Smooth muscle cell (in vitro differentiated cells): ENCODE measurements at regions not wholly inside any gene's neighbourhood (a gene's known extent, or its start where the extent isn't known, plus 50 kb on each side); places are given as distances from the start of the nearest gene placed in this dataset.

Experiments
- DNase-seq: peaks from one replicate; lab custom pipeline; 2025; ENCODE audit not compliant: unreplicated experiment; lab: John Stamatoyannopoulos, UW
- H2AFZ ChIP-seq: fragments of 200-600 bp; sonication (generic); 2 replicates; pipeline ENCODE4 v1.6.0; 2016; ENCODE audit warnings: antibody characterized with exemption, low read depth, mild to moderate bottlenecking
- H3F3A ChIP-seq: fragments of 200-600 bp; sonication (generic); 2 replicates; pipeline ENCODE4 v1.6.0; 2017; ENCODE audit warnings: antibody characterized with exemption, low read depth
- H3K27ac ChIP-seq: fragments of 200-600 bp; sonication (generic); 2 replicates; pipeline ENCODE4 v1.5.1; 2016; ENCODE audit warnings: low read depth, mild to moderate bottlenecking
- H3K27me3 ChIP-seq: fragments of 200-600 bp; sonication (generic); 2 replicates; pipeline ENCODE4 v1.6.1; 2016; ENCODE audit warnings: low read depth, mild to moderate bottlenecking
- H3K36me3 ChIP-seq: fragments of 200-600 bp; sonication (generic); 2 replicates; pipeline ENCODE4 v1.5.1; 2016; ENCODE audit warnings: low read depth
- H3K4me1 ChIP-seq: fragments of 200-600 bp; sonication (generic); 2 replicates; pipeline ENCODE4 v1.5.1; 2016; ENCODE audit warnings: low read depth
- H3K4me2 ChIP-seq: fragments of 200-600 bp; sonication (generic); 2 replicates; pipeline ENCODE4 v1.6.0; 2016; ENCODE audit warnings: mild to moderate bottlenecking
- H3K4me3 ChIP-seq: fragments of 200-600 bp; sonication (generic); 2 replicates; pipeline ENCODE4 v1.5.1; 2016; ENCODE audit warnings: mild to moderate bottlenecking
- H3K79me2 ChIP-seq: fragments of 200-600 bp; sonication (generic); 2 replicates; pipeline ENCODE4 v1.6.0; 2016; ENCODE audit warnings: low read depth, mild to moderate bottlenecking
- H3K9ac ChIP-seq: fragments of 200-600 bp; sonication (generic); 2 replicates; pipeline ENCODE4 v1.6.0; 2016; ENCODE audit warnings: low read depth
- H3K9me3 ChIP-seq: fragments of 200-600 bp; sonication (generic); replicated peaks from 2 replicates; pipeline ENCODE4 v1.5.1; 2016; ENCODE audit warnings: low read depth
- H4K20me1 ChIP-seq: fragments of 200-600 bp; sonication (generic); 2 replicates; pipeline ENCODE4 v1.6.0; 2016; ENCODE audit warnings: low read depth
- WGBS: methylation state at CpG from one replicate; pipeline ENCODE4 v1.1.7; 2016; ENCODE audit warnings: low lambda C conversion rate; 5-methylcytosine and 5-hydroxymethylcytosine counted together
- TF ChIP-seq, protein P1 (sequence below): fragments of 200-600 bp; sonication (generic); IDR thresholded peaks from 2 replicates; pipeline ENCODE4 v1.5.1; 2017; ENCODE audit warnings: borderline replicate concordance, mild to moderate bottlenecking, antibody characterized with exemption; ENCODE audit not compliant: insufficient read depth, poor library complexity, severe bottlenecking

- TF ChIP-seq, protein P1, sequence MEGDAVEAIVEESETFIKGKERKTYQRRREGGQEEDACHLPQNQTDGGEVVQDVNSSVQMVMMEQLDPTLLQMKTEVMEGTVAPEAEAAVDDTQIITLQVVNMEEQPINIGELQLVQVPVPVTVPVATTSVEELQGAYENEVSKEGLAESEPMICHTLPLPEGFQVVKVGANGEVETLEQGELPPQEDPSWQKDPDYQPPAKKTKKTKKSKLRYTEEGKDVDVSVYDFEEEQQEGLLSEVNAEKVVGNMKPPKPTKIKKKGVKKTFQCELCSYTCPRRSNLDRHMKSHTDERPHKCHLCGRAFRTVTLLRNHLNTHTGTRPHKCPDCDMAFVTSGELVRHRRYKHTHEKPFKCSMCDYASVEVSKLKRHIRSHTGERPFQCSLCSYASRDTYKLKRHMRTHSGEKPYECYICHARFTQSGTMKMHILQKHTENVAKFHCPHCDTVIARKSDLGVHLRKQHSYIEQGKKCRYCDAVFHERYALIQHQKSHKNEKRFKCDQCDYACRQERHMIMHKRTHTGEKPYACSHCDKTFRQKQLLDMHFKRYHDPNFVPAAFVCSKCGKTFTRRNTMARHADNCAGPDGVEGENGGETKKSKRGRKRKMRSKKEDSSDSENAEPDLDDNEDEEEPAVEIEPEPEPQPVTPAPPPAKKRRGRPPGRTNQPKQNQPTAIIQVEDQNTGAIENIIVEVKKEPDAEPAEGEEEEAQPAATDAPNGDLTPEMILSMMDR = no peak
- WGBS = 89% methylated on average over 6 of the region's 6 CpGs
- no peak for DNase-seq
These were observed 86.9 kb upstream of the NABP1 start for GRCh38 chr2:191591025-191591424.

GRCh38 chr2:191593622-191594385 lies 84.1 kb upstream of the NABP1 start:
- Histone ChIP-seq H3K36me3 (no peaks in the 10 kb centered on the region), H3K9ac (no peak overlapping the region), H3F3A (no peaks in the 10 kb centered on the region), H3K4me1 (no peaks in the 10 kb centered on the region), H2AFZ (no peak overlapping the region), H3K4me2 (no peak overlapping the region), H3K4me3 (no peak overlapping the region), H3K79me2 (no peaks in the 10 kb centered on the region), H4K20me1 (no peaks in the 10 kb centered on the region), H3K9me3 (no peaks in the 10 kb centered on the region), H3K27ac (peak overlapping the region; percentile 78), H3K27me3 (no peaks in the 10 kb centered on the region)
- TF ChIP-seq, protein P1 = no peak
- WGBS = 43% methylated on average over 5 of the region's 5 CpGs
- no peak for DNase-seq

More at GRCh38 chr2:191591025-191591424, 86.9 kb upstream of the NABP1 start:
- no peak overlapping the region for H3K27ac ChIP-seq
- no peaks in the 10 kb centered on the region for H3F3A ChIP-seq
- no peak overlapping the region for H3K4me2 ChIP-seq
- H3K4me1 ChIP-seq = no peaks in the 10 kb centered on the region
- no peaks in the 10 kb centered on the region for H3K79me2 ChIP-seq
- H3K9me3 ChIP-seq = no peaks in the 10 kb centered on the region
- no peak overlapping the region for H3K4me3 ChIP-seq
- no peaks in the 10 kb centered on the region for H3K27me3 ChIP-seq
- H3K9ac ChIP-seq = no peak overlapping the region
- no peaks in the 10 kb centered on the region for H3K36me3 ChIP-seq
- no peaks in the 10 kb centered on the region for H4K20me1 ChIP-seq
- no peak overlapping the region for H2AFZ ChIP-seq

- Histone ChIP-seq H3K36me3 (no peaks in the 10 kb centered on the region), H3K9me3 (no peaks in the 10 kb centered on the region), H3F3A (no peaks in the 10 kb centered on the region), H2AFZ (no peak overlapping the region), H3K4me3 (no peak overlapping the region), H3K27ac (no peak overlapping the region), H3K4me1 (no peaks in the 10 kb centered on the region), H3K4me2 (no peak overlapping the region), H4K20me1 (no peaks in the 10 kb centered on the region), H3K27me3 (no peaks in the 10 kb centered on the region), H3K9ac (no peak overlapping the region), H3K79me2 (no peaks in the 10 kb centered on the region)
- DNase-seq = no peak
- 85% methylated on average over 9 of the region's 9 CpGs for WGBS
- TF ChIP-seq, protein P1 = no peak
These were observed 80.7 kb upstream of the NABP1 start for GRCh38 chr2:191597186-191597751.

GRCh38 chr2:191598296-191598695 lies 79.6 kb upstream of the NABP1 start:
- no peak overlapping the region for H3K27ac ChIP-seq
- H3K9me3 ChIP-seq = no peaks in the 10 kb centered on the region
- H3K27me3 ChIP-seq = no peaks in the 10 kb centered on the region
- no peak overlapping the region for H3K9ac ChIP-seq
- TF ChIP-seq, protein P1 = no peak
- no peaks in the 10 kb centered on the region for H3K4me1 ChIP-seq
- H3F3A ChIP-seq = no peaks in the 10 kb centered on the region
- no peak for DNase-seq
- H3K4me3 ChIP-seq = no peak overlapping the region
- H4K20me1 ChIP-seq = no peaks in the 10 kb centered on the region
- H3K36me3 ChIP-seq = no peaks in the 10 kb centered on the region
- no peak overlapping the region for H3K4me2 ChIP-seq
- no peak overlapping the region for H2AFZ ChIP-seq
- H3K79me2 ChIP-seq = no peaks in the 10 kb centered on the region
